ENCODE measurements at regions not wholly inside any gene's neighbourhood (a gene's known extent, or its start where the extent isn't known, plus 50 kb on each side); places are given as distances from the start of the nearest gene placed in this dataset.

DNA sequence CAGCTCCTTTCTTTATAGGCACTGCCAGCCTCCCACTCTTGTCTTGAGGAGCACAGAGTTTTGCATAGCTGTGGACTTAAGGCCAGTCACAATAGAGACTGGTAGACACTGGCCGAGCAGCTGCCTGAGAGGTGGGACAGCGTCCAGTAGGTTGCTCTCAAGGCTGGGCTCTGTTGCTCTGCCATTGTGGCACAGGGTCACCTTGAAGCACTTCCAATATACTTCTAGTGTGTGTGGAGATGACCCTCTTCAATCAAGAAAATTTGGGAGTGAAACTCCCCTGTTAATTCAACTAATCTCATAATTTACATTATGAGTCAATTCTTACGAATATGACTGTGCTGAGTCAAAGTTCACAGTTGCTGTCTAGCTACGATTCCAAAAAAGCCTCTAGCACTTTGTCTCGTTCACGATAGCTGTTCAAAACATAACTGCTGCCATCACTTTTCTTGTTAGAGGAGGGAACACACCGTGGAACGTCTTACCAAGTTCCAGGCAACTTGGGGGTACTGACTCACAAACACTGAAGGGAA lies 636.2 kb downstream of the EPHA4 start:
- H3K4me3 ChIP-seq, result no peak overlapping the region
- intact Hi-C loops (cut with DNase I), result no loop called here
- no peaks in the 10 kb centered on the region for H3K27me3 ChIP-seq
- no peak for DNase-seq
- WGBS, 4 donors, result 76 to 87% (median 80%) methylated on average over 8 of the region's 8 CpGs
- no peaks in the 10 kb centered on the region for H3K36me3 ChIP-seq (replicated peaks in 1 of 2)
- TF ChIP-seq, protein P1, sequence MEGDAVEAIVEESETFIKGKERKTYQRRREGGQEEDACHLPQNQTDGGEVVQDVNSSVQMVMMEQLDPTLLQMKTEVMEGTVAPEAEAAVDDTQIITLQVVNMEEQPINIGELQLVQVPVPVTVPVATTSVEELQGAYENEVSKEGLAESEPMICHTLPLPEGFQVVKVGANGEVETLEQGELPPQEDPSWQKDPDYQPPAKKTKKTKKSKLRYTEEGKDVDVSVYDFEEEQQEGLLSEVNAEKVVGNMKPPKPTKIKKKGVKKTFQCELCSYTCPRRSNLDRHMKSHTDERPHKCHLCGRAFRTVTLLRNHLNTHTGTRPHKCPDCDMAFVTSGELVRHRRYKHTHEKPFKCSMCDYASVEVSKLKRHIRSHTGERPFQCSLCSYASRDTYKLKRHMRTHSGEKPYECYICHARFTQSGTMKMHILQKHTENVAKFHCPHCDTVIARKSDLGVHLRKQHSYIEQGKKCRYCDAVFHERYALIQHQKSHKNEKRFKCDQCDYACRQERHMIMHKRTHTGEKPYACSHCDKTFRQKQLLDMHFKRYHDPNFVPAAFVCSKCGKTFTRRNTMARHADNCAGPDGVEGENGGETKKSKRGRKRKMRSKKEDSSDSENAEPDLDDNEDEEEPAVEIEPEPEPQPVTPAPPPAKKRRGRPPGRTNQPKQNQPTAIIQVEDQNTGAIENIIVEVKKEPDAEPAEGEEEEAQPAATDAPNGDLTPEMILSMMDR (IDR thresholded peaks at IDR 0.05), result no peak
- TF ChIP-seq POLR2A (IDR thresholded peaks at IDR 0.05), result no peak
- H3K27ac ChIP-seq, result no peak overlapping the region
- H3K4me1 ChIP-seq (replicated peaks in 1 of 2), result no peaks in the 10 kb centered on the region
- H3K9me3 ChIP-seq (replicated peaks in 1 of 3), result no peaks in the 10 kb centered on the region

DNA sequence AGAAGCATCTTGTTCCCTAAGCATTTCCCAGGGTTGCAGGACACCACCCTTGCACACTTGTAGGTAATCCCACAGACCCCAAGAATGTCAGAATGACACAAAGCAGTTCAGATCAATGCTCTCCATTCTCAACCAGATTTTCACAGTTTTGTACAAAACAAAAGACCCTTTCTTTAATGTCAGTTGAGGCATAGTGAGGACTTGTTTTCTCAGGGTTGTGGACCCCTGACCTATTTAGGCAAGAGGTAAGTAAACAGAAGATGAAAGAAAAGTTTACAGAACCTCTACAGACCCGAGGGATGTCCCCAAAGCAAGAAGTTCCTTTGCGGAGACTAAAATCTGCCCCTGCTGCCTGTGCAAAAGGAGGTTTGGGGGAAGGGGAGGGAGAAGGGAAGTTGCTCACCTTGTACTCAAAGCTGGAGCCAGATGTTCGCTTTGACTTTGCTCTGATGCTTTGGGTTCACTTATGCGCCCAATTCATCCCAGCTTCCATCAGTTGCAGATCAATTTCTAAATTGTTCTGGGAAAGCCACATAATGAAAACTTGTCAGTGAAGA lies 635.4 kb downstream of the EPHA4 start:
- H3K4me3 ChIP-seq, result no peak overlapping the region

DNA sequence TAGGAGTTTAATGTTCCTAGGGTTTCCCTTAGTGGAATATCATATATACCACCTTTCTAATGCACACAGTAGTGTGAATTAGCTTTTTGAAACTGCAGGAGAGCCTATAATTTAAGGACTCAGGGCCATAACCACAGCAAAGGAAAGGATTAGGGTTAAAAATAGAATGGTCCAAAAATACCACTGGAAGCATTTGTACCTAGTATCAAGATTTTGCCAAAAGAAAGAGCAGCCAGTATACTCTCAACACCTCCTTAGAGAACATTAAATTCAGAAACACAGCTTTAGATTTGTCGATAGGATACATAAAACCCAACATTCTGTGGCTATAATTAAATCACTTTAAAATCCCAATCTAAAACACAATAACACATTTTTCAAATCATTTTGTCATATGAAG lies 634.9 kb downstream of the EPHA4 start:
- WGBS, 4 donors, result 92 to 100% (median 95%) methylated on average over 1 of the region's 1 CpG
- Histone ChIP-seq H3K27me3 (no peaks in the 10 kb centered on the region), H3K9me3 (replicated peaks in 1 of 3) (no peaks in the 10 kb centered on the region), H3K4me1 (replicated peaks in 1 of 2) (no peaks in the 10 kb centered on the region), H3K4me3 (no peak overlapping the region), H3K36me3 (replicated peaks in 1 of 2) (no peaks in the 10 kb centered on the region), H3K27ac (no peak overlapping the region)
- DNase-seq, result no peak
- intact Hi-C loops (cut with DNase I), result no loop called here
- no peak for TF ChIP-seq POLR2A (IDR thresholded peaks at IDR 0.05)
- TF ChIP-seq, protein P1 (IDR thresholded peaks at IDR 0.05), result no peak

More for the DNA sequence above, 635.4 kb downstream of the EPHA4 start:
- intact Hi-C loops (cut with DNase I), result no loop called here
- TF ChIP-seq, protein P1 (IDR thresholded peaks at IDR 0.05), result no peak
- TF ChIP-seq POLR2A (IDR thresholded peaks at IDR 0.05), result no peak
- Histone ChIP-seq H3K27ac (no peak overlapping the region), H3K27me3 (no peaks in the 10 kb centered on the region), H3K9me3 (replicated peaks in 1 of 3) (no peaks in the 10 kb centered on the region), H3K4me1 (replicated peaks in 1 of 2) (no peaks in the 10 kb centered on the region), H3K36me3 (replicated peaks in 1 of 2) (no peaks in the 10 kb centered on the region)
- WGBS, 4 donors, result 75 to 90% (median 84%) methylated on average over 4 of the region's 4 CpGs
- no peak for DNase-seq

DNA sequence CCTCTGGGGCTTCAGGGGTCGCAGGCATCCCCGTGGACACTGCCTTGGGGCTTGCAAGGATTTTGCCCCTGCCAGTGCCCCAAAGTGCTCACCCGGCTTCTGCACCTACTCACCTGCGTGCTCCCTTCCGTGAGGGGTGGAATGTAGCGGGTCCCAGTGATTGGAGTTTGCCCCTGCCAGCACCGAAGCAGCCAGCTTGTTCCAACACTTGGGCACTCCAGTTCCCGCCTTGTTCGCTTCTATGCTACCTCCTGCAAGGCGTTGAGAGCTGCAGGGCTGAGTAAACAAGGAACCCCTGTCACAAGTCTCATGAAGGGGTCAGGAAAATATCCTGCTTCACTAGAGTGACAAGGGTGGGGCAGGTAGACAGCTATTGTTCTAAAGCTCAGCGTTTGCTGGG lies 631.5 kb downstream of the EPHA4 start:
- TF ChIP-seq POLR2A (IDR thresholded peaks at IDR 0.05), result no peak
- TF ChIP-seq, protein P1 (IDR thresholded peaks at IDR 0.05), result no peak
- H3K4me3 ChIP-seq, result no peak overlapping the region
- no peak for DNase-seq
- H3K4me1 ChIP-seq (replicated peaks in 1 of 2), result no peaks in the 10 kb centered on the region
- H3K27me3 ChIP-seq, result no peaks in the 10 kb centered on the region
- no peak overlapping the region for H3K27ac ChIP-seq
- H3K36me3 ChIP-seq (replicated peaks in 1 of 2), result no peaks in the 10 kb centered on the region
- intact Hi-C loops (cut with DNase I), result no loop called here
- 86 to 91% (median 88%) methylated on average over 7 to 11 of the region's 11 CpGs for WGBS, 4 donors
- H3K9me3 ChIP-seq (replicated peaks in 1 of 3), result no peaks in the 10 kb centered on the region
